HG03066 (cell line): ENCODE measurements at regions not wholly inside any gene's neighbourhood (a gene's known extent, or its start where the extent isn't known, plus 50 kb on each side); places are given as distances from the start of the nearest gene placed in this dataset.
A peak's percentile ranks its signal among the peaks of the same experiment; 100 is the strongest.
"Not testable (repeated sequence)": the region's sequence is repeated elsewhere in the genome, so short reads cannot be mapped to it uniquely, and the experiment has no call there.

ENCODE experiments used
- ATAC-seq: cut with Tn5 transposase; IDR thresholded peaks from one replicate; pipeline ENCODE4 v1.9.1; 2021; ENCODE audit warnings: low read depth; ENCODE audit not compliant: unreplicated experiment

DNA sequence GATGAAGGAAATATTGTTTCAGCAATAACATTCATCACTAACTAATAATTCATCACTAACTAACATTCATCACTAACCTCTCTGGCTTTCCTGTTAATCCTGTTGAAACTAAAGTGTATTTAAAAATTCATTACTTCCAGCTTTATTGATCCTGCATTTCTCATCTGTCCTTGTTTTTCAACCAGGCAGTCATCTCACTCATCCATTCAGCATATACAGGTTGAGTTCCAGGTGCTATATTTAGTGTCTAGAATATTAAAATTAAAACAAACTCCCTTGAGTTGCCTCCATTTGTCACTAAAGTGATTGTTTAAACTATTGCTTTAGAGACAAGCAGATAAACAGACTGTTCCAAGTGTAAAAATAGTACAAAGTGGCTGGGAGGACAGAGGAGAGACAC, 58.1 kb downstream of the ATXN7L3B start:
- no peak for ATAC-seq

DNA sequence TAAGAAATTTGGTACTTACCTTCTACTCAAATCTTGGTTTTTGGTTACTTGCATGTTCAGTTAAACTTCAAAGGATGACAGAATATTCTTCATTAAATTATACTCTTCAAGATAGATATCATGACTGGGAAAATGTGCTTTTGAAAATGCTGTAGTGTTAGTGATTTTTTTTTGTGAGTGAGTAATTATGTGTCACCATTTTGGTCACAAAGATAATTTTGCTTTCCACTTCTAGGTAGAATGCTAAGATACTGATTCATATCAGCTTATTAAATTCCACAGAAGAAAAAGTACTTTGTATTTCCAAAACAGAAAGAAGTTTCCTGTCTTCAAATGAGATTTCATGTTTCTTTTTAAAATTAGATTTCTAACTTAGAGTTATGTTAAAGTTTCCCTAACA, 61.2 kb downstream of the ATXN7L3B start:
- ATAC-seq, result no peak

DNA sequence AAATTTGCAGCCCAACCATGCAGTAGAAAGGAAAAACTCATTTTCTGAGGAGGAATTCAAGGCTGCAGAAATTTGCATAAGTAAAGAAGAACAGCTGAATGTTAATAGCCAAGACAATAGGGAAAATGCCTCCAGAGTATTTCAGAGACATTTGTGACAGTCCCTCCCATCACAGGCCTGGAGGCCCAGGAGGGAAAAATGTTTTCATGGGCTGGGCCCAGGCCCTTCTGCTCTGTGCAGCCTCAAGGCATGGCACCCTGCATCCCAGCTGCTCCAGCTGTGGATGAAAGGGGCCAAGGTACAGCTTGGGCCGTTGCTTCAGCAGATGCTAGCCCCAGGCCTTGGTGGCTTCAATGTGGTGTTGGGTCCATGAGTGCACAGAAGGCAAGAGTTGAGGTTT, 62.3 kb downstream of the ATXN7L3B start:
- no peak for ATAC-seq

DNA sequence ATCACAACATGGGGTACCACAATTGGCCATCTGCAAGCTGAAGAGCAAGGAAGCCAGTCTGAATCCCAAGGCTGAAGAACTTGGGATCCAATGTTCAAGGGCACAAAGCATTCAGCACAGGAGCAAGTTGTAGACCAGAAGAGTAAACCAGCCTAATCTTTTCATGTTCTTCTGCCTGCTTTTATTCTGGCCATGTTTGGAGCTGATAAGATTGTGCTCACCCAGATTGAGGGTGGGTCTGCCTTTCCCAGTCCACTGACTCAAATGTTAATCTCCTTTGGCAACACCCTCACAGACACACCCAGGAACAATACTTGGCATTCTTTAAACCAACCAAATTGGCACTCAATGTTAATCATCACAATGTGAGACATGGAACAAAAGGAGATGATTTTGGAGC, 63.2 kb downstream of the ATXN7L3B start:
- not testable (repeated sequence) for ATAC-seq

DNA sequence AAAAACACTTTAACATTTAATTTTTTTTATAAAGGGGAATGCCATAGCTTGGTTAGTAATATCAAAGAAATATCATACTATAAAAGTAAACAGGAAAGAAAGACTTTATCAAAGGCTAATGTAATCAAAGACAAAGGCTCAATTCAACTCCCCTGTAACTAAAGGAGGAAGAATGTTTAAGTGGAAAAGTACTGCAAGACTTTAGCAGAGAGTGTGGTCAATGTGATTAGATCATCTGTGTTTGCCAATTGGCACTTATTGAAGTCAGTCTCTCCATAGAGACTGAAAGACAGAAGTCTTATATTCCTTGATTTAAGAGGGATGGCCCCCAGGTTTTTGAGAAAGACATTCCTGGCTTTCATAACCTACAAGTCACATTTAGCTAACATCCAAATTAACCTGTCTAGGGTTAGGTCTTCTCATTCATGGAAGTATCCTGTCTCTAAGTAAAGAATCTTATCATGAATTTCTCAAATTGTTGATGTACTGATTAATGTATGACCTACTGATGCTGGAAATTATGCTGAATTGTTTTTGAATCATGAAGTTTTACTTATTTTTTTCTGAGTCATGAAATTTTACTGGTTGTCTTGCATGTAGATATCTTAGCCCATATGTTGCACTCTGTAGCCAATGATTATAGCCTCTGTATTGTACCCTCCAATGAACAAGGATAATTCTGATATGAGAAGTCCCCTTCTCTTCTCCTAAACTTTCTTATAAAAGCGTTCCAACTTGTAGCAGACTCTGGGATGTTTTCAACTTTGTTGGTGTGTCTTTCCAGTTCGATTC, 65.4 kb downstream of the ATXN7L3B start:
- ATAC-seq, result no peak

DNA sequence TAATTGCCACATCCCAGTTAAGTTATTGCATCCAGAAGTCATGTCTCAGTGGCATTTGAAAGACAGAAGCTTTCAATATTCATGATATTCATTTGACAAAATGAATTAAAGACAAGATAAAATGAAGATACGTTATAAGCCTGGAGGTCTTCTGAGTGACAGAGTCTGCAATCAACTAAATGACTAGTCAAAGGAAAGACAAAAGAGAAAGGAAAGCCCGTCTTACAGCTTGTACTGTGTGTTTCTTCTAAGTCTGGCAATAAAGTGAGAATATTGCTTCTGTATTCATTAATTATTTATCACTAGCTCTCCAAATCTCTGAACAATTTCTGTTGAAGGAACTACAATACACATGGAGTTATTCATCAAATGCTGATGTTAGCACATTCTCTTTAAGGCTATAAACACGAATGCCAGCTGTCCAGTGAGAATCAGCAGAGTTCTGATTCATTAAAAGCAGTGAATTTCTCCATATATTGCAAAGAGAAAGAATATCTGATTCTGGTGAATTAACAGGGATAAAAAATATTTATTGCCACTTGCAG, 70.7 kb downstream of the ATXN7L3B start:
- ATAC-seq, result no peak

DNA sequence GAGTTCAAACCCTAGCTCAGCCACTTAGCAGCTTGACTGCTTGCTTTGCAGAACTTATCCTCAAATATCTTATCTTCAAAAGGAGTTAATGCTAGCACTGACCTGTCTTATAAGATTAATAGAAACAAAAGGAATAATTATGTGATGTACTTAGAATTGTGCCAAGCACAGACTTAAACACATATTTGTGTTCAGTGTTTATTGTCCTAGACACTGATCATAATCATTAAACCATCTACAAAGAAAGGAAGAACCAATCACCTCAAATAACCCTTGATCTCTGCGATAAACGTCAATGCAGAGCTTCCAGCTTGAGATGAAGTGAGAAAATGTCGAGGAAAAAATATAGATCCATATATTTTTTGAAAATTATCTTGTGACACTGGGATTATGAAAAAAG, 73.1 kb downstream of the ATXN7L3B start:
- no peak for ATAC-seq

DNA sequence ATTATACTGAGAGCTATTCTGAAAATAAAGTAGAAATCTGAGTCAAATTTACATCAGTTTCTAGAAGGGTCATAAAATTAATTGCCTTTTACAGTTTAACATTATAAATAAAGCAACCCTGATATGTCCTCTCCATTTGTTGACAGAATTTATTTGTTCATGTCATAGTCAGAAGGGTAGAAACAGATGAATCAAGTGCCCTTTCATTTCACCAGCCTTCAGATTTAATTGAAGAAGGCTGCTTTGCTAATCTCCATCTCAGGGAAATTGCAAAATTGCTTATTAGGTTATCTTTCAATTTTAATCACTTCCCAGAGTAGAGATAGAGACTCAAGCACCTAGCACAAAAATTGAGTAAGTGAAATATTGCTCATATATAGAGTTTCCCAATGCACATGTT, 76.8 kb downstream of the ATXN7L3B start:
- no peak for ATAC-seq

DNA sequence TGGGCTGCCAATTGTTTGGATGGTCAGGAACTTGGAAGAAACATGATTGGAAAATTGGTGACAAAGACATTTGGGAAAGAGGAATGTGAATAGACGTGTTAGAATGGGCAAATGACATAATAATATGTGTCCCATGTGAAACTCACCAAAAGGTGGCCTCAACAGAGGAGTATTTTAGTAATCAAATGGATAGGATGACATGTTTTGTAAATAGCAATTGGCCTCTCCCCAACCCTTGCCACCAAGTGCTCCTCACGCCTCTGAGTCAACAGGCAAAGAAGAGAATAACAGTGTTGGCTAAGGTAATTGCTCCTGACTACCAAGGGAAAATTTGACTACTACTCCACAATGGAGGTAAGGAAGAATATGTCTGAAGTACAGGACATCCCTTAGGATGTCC, 81.4 kb downstream of the ATXN7L3B start:
- no peak for ATAC-seq

DNA sequence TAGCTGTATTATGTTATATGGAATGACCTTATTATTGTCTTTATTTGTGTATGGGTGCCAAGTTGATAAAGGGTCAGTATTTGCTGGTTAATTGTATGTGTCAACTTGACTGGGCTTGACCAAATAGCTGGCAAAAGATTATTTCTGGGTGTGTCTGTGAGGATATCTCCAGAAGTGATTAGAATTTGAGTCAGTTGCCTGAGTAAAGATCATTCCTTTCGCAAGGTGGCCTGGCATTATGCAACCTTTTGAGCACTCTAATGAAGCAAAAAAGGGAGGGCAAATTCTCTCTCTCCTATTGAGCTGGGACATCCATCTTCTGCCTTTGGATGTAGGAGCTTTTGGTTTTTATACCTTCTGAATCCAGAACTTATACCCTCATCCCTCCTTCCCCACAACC, 82.2 kb downstream of the ATXN7L3B start:
- ATAC-seq, result no peak

DNA sequence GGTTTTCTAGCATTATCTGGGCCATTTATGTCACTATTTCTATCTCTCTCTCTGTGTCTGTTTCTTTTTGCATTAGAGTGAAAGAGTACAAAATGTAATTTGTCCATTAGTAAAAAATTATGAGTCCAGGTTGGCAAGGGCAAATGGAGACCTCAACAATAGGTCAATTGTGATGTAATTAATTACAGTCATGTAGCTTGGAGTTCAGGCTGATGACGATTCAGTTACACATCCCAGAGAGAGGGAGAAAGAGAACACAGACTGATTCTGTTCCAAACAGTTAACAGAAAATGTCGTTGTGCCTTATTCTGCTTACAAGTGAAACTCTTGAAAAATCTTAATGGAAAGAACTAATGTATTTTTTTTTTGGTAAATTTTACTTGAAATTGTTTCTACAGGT, 83.3 kb downstream of the ATXN7L3B start:
- no peak for ATAC-seq

DNA sequence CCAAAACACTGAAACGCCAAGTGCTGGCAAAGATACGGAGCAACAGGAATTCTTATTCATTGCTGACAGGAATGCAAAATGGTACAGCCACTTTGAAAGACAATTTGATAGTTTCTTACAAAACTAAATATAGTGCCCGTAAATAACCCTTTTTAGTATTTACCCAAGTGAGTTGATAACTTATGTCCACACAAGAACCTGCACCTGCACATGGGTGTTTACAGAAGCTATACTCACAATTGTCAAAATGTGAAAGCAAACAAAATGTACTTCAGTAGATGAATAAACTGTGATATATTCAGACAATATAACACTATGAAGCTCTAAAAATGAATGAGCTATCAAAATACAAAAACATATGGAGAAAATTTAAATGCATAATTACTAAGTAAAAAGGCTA, 86.6 kb downstream of the ATXN7L3B start:
- ATAC-seq, result no peak

DNA sequence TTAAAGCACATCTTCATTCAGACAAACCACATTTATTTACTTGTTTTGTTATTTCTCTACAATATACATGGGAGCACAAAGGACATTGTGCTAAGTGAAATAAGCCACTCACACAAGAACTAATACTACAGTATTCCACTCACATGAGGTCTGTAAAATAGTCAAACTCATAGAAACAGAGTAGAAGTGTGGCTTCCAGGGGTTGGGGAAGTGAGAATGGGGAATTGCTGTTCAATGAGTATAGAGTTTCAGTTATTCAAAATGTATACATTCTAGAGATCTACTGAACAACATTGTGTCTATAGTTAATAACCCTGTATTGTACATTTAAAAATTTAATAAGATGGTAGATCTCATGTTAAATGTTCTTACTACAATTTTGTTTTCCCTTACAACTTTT, 88.8 kb downstream of the ATXN7L3B start:
- ATAC-seq, result peak; percentile 79

DNA sequence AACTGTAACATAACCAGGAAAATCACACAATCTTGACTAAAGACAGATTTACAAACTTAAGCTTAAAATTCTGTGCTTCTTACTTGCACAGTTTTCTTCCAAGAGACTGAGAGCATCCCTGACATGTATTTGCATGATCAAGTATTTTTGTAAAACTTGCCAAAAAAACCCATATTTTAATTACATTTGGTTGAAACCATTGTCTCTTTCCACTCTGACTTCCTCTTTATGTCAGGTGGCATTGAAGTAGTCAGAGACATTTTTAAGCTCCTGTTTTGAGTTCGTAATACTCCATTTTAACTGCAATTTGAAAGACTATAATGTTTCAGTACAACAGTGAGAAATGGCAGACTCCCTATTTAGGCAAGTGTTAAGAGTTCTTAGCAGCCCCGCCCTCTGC, 103.6 kb downstream of the ATXN7L3B start:
- no peak for ATAC-seq

DNA sequence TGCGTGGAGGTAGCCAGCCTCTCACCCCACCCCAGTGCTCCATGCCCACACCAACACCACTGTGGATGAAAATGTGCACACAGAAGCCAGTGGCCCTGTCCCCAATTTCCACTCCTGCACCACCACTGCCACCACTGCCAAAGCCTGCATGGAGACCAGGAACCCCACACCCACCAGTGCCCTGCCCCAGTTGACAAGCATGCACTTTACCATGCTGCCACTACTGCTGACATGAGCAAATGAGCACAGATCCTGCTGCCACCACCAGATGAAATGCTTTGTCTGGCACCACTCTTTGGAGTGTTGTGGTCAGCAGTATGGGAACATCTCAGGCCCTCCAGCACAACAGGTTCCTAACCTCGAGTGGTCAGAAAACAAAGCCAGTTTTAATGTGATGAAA, 104.1 kb downstream of the ATXN7L3B start:
- ATAC-seq, result no peak

DNA sequence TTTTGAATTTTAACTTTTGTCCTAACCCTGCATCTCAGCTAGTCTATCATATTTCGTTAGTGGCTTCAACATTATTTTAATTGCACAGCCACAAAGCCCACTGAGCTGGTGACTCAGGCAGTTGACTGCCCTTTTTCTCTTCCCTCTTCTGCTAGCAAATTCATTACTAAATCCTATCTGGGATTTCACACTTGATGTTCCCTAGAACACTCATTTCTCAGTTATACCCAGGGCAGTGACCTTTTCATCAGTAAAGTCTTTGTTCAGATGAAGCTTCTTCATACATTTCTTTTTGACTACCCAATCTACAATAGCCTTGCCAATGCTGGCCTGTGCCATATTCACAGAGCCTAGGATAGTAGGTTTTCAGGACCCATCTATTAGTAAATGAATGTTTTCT, 107.0 kb downstream of the ATXN7L3B start:
- no peak for ATAC-seq

DNA sequence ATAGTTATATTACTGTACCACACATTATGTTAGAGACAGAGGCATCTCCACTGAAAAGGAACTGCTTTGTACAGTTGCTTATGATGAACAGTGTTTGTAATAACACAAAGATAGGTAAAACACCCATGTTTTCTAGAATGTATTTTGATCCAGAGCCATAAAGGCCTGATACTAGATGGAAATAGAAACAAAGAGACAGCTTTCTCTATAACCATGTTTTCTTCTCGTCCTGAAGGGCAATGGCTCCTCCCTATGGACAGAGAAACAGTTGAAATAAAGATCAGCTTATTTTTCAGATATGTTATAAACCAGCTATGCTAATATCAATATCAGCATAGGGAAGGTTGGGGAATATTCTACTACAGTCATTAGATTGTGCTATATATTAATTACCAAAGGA, 109.2 kb downstream of the ATXN7L3B start:
- ATAC-seq, result no peak

DNA sequence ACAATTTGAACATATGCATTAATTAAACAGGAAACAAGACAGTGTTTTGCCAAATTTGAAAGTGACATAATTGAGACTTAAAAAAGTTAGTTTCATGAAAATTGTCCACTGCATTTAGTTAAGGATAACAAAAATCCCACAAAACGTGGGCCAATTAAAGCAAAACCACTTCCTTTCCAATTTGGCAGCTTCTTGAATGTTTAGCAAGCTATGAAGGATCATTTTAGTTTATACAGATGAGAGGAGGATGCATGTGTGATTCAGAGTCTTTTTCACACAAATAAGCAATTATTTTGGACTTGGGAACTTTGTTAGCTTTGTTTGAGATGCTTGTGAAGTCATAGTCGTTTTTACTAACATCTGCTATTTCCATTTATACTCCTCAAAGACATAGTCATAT, 109.6 kb downstream of the ATXN7L3B start:
- no peak for ATAC-seq

DNA sequence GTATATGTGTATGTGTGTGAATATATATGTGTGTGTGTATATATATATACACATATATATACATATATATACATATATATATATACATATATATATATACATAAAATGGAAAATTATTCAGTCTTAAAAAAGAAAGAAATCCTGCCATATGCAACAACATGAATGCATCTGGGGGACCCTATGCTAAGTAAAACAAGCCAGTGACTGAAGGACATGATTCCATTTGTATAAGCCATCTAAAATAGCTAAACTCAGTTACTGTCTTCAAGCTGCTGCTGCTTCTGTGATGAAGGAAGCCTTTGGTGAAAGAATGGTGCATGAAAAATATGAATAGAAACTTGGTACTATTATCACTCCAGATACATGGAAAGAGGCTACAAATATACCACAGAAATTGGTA, 118.6 kb downstream of the ATXN7L3B start:
- ATAC-seq, result no peak

DNA sequence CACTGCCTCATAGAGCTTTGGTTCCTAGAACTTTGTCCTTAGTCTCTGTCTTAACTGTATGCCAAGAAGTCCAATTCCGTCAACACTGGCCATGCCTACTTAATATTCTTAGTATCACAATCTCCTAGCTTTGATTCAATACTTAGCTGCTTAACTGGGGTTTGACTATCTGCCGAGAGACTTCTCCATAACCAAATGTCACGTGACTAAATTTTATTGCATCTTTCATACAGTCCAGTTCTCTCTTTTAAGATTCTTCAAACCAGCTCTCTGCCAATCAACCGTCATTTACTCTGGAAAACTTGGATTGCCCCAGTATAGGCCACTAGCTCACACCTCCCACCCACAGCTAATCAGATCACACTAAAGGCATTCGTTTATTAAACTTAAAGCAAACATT, 122.8 kb downstream of the ATXN7L3B start:
- no peak for ATAC-seq

DNA sequence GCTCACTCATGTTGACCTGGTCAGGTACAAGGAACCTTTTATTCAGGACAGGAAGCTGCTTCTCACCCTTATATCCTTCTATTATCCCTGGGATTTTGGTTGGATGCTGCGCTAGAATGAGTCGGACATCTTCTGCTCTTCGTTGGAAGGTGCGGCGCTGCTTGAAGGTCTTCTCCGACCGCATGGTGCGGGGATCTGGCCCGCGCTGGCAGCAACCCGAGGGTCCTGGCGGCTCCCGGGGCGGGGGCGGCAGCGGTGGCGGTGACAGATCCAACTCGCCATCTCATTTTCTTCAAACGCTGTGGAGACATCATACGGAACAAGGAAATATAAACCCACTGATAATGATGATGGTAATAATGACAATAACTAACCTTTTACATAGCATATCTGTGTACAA, 126.3 kb downstream of the ATXN7L3B start:
- no peak for ATAC-seq

DNA sequence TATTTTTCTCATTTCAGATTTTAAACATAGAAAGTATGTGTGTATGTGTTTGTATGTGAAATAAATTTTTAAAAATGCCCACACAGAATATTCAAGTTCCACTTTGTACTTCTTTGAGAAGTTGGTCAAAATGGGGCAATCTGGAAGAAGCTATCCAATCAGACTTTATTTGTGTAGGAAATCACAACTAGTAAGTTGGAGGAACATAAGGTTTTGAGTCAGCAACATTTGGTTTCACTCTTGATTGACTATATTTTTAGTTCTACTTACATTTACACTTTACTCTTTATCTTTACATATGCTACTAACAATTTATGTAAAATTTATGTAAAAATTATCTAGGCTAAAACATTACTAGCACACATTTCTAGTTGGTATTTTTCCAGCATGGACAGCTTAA, 128.1 kb downstream of the ATXN7L3B start:
- no peak for ATAC-seq

DNA sequence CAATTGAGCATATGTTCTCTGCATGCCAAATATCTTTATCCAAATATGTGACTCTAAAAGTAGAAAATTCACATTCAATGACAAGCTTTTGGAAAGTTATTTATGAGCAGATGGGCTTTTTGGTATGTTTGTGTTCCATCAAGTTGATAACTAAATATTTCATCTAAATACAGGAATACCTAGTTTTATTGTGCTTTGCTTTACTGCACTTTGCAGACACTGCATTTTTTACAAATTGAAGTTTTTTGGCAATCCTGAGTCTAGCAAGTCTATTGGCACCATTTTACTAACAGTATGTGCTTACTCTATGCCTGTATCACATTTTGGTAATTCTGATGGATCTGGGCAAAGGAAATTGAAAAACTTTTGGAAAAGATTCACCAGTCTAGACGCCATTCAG, 133.8 kb downstream of the ATXN7L3B start:
- no peak for ATAC-seq
